Upper lobe of left lung (tissue), 4 donors: ENCODE measurements at regions not wholly inside any gene's neighbourhood (a gene's known extent, or its start where the extent isn't known, plus 50 kb on each side); places are given as distances from the start of the nearest gene placed in this dataset.

Experiments
- EP300 ChIP-seq, 4 donors: sonication (generic); formaldehyde crosslinking; IDR thresholded peaks; one replicate each; pipeline ENCODE4 v1.5.1; 2017; ENCODE audit warnings: antibody characterized with exemption in 4 of 4, control low read depth in 2 of 4
- POLR2A ChIP-seq, 4 donors: fragments of 450-650 bp; IDR thresholded peaks; one replicate each; pipeline ENCODE4 v1.5.1; 2016 to 2017; ENCODE audit warnings: antibody characterized with exemption in 4 of 4, mild to moderate bottlenecking in 2 of 4
- POLR2AphosphoS5 ChIP-seq, 2 donors: sonication (generic); formaldehyde crosslinking; IDR thresholded peaks; one replicate each; pipeline ENCODE4 v1.5.1; 2017; ENCODE audit warnings: antibody characterized with exemption in 2 of 2
- TF ChIP-seq, protein P1 (sequence below), 6 experiments: fragments of 450-650 bp in 4 of 6; fragments of 200-600 bp in 2 of 6; sonication (generic) in 2 of 6; IDR thresholded peaks; one replicate each; pipeline ENCODE4 v1.5.1; 2016 to 2019; ENCODE audit warnings: antibody characterized with exemption in 6 of 6

DNA sequence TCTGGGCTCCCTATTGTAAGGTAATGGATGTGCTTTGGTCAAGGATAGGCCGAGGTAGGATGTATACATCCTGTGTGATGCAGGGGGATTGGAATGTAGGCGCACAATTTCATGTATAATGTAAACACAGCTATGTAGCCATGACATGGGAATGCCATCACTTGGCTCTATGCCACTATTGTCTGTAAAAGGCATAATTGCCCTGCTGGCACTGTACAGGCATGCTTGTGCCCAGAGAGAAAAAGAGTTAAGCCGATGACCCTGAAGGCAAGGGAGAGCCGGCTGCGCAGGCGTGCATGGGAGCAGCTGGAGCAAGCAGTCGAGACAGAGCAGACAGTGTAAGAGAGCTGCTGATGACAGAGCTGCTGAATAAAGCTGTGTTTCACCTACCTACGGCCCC lies 212.5 kb upstream of the CPHXL start:
- TF ChIP-seq POLR2A (IDR thresholded peaks at IDR 0.05), result no peak
- TF ChIP-seq POLR2AphosphoS5 (IDR thresholded peaks at IDR 0.05), result no peak
- TF ChIP-seq, protein P1, sequence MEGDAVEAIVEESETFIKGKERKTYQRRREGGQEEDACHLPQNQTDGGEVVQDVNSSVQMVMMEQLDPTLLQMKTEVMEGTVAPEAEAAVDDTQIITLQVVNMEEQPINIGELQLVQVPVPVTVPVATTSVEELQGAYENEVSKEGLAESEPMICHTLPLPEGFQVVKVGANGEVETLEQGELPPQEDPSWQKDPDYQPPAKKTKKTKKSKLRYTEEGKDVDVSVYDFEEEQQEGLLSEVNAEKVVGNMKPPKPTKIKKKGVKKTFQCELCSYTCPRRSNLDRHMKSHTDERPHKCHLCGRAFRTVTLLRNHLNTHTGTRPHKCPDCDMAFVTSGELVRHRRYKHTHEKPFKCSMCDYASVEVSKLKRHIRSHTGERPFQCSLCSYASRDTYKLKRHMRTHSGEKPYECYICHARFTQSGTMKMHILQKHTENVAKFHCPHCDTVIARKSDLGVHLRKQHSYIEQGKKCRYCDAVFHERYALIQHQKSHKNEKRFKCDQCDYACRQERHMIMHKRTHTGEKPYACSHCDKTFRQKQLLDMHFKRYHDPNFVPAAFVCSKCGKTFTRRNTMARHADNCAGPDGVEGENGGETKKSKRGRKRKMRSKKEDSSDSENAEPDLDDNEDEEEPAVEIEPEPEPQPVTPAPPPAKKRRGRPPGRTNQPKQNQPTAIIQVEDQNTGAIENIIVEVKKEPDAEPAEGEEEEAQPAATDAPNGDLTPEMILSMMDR (IDR thresholded peaks at IDR 0.05), result no peak
- TF ChIP-seq EP300 (IDR thresholded peaks at IDR 0.05), result no peak
